GM23338 (cell line): ENCODE measurements at regions not wholly inside any gene's neighbourhood (a gene's known extent, or its start where the extent isn't known, plus 50 kb on each side); places are given as distances from the start of the nearest gene placed in this dataset.

ENCODE experiments used
- ATAC-seq: fragments of 200-7000 bp; cut with Tn5 transposase; 3 replicates; pipeline ENCODE4 v1.9.1; 2020
- DNase-seq: peaks from one replicate; pipeline ENCODE4 v3.0.0-alpha.2; 2015; ENCODE audit warnings: low spot score
- H2AFZ ChIP-seq: fragments of 200-600 bp; sonication (generic); 2 replicates; pipeline ENCODE4 v1.8.0; 2016; ENCODE audit warnings: antibody characterized with exemption, mild to moderate bottlenecking, moderate library complexity
- H3F3A ChIP-seq: fragments of 200-600 bp; sonication (generic); replicated peaks from 2 replicates; pipeline ENCODE4 v1.8.0; 2017; ENCODE audit warnings: antibody characterized with exemption, mixed run types, low read depth
- H3K27ac ChIP-seq: fragments of 200-600 bp; sonication (generic); 2 replicates; pipeline ENCODE4 v1.6.1; 2016; ENCODE audit warnings: low read depth
- H3K27me3 ChIP-seq: fragments of 200-600 bp; sonication (generic); 2 replicates; pipeline ENCODE4 v1.8.0; 2016; ENCODE audit warnings: mild to moderate bottlenecking, mixed run types, moderate library complexity; ENCODE audit not compliant: insufficient read depth
- H3K36me3 ChIP-seq: fragments of 200-600 bp; sonication (generic); 2 replicates; pipeline ENCODE4 v1.8.0; 2016; ENCODE audit warnings: mild to moderate bottlenecking; ENCODE audit not compliant: insufficient read depth
- H3K4me1 ChIP-seq: fragments of 200-600 bp; sonication (generic); 2 replicates; pipeline ENCODE4 v1.8.0; 2016; ENCODE audit warnings: mild to moderate bottlenecking, moderate library complexity; ENCODE audit not compliant: insufficient read depth
- H3K4me2 ChIP-seq: fragments of 200-600 bp; sonication (generic); 2 replicates; pipeline ENCODE4 v1.7.1; 2017; ENCODE audit warnings: mixed run types
- H3K4me3 ChIP-seq: fragments of 200-600 bp; sonication (generic); 2 replicates; pipeline ENCODE4 v1.6.1; 2016; ENCODE audit warnings: mixed run types
- H3K79me2 ChIP-seq: fragments of 200-600 bp; sonication (generic); replicated peaks from 2 replicates; pipeline ENCODE4 v1.8.0; 2017; ENCODE audit warnings: mild to moderate bottlenecking; ENCODE audit not compliant: insufficient read depth
- H3K9me2 ChIP-seq: fragments of 200-600 bp; sonication (generic); 2 replicates; pipeline ENCODE4 v1.8.0; 2017; ENCODE audit not compliant: insufficient read depth
- H4K20me1 ChIP-seq: fragments of 200-600 bp; sonication (generic); replicated peaks from 2 replicates; pipeline ENCODE4 v1.8.0; 2017; ENCODE audit warnings: mild to moderate bottlenecking; ENCODE audit not compliant: insufficient read depth
- H3K27ac Mint-ChIP-seq: 2 replicates; pipeline ENCODE4 v1.8.0; 2020; ENCODE audit warnings: inconsistent platforms, mild to moderate bottlenecking, moderate library complexity, mixed read lengths
- H3K27me3 Mint-ChIP-seq: 3 replicates; pipeline ENCODE4 v1.8.0; 2022; ENCODE audit warnings: low read depth, mild to moderate bottlenecking, moderate library complexity, mixed read lengths, inconsistent platforms; ENCODE audit not compliant: insufficient read depth, poor library complexity
- H3K36me3 Mint-ChIP-seq: 3 replicates; pipeline ENCODE4 v1.8.0; 2021; ENCODE audit warnings: low read depth, mild to moderate bottlenecking, inconsistent platforms, moderate library complexity, mixed read lengths
- H3K4me1 Mint-ChIP-seq: 3 replicates; pipeline ENCODE4 v1.8.0; 2020; ENCODE audit warnings: mild to moderate bottlenecking, inconsistent platforms, mixed read lengths
- H3K4me3 Mint-ChIP-seq: 3 replicates; pipeline ENCODE4 v1.8.0; 2021; ENCODE audit warnings: moderate library complexity, mild to moderate bottlenecking, inconsistent platforms, mixed read lengths
- H3K9me3 Mint-ChIP-seq: 3 replicates; pipeline ENCODE4 v1.8.0; 2020; ENCODE audit warnings: moderate library complexity, mild to moderate bottlenecking, inconsistent platforms, mixed read lengths
- EZH2phosphoT487 ChIP-seq: fragments of 200-600 bp; sonication (generic); IDR thresholded peaks from one replicate; pipeline ENCODE4 v1.8.1; 2018; ENCODE audit warnings: antibody characterized with exemption; ENCODE audit not compliant: unreplicated experiment
- JUNB ChIP-seq: IDR thresholded peaks from one replicate; pipeline ENCODE4 v1.6.1; 2016; ENCODE audit warnings: antibody characterized with exemption; ENCODE audit not compliant: unreplicated experiment
- NANOG ChIP-seq: IDR thresholded peaks from 2 replicates; pipeline ENCODE4 v1.6.1; 2016; ENCODE audit warnings: antibody characterized with exemption, borderline replicate concordance
- ZNF114 ChIP-seq: fragments of 250-450 bp; sonication (Bioruptor Pico); IDR thresholded peaks from 2 replicates; pipeline ENCODE4 v1.5.0; 2020; ENCODE audit warnings: mild to moderate bottlenecking, moderate library complexity
- ZNF331 ChIP-seq: fragments of 250-450 bp; sonication (Bioruptor Pico); IDR thresholded peaks from 2 replicates; pipeline ENCODE4 v1.5.0; 2020; ENCODE audit warnings: low read depth, mild to moderate bottlenecking, moderate library complexity
- ZNF462 ChIP-seq: fragments of 250-450 bp; sonication (Bioruptor Pico); IDR thresholded peaks from 2 replicates; pipeline ENCODE4 v1.5.0; 2020; ENCODE audit warnings: mild to moderate bottlenecking, moderate library complexity

DNA sequence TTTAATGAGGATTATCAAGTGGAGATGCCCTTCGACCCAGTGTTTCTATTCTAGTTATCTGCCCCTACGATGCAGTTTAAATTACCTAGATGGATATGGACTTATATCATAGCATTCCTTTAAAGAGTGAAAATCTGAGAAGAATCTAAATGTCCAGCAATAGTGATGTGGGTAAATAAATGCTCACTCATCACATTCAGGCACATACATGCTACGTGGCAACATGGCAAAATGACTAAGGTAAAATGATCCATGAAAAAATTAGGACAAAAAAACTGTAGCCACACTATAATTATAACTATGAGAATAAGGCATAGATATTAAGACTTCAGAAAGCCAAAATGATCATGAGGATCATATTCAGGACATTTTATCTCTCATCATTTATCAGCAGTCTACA lies 82.4 kb upstream of the PDE1C start (continued):
- no peak for TF ChIP-seq ZNF462 (CRISPR knock-in tag)
- no peak for TF ChIP-seq EZH2phosphoT487
- no peak for TF ChIP-seq ZNF114 (CRISPR knock-in tag)
- no peak for TF ChIP-seq JUNB
- no peak for TF ChIP-seq ZNF331 (CRISPR knock-in tag)

DNA sequence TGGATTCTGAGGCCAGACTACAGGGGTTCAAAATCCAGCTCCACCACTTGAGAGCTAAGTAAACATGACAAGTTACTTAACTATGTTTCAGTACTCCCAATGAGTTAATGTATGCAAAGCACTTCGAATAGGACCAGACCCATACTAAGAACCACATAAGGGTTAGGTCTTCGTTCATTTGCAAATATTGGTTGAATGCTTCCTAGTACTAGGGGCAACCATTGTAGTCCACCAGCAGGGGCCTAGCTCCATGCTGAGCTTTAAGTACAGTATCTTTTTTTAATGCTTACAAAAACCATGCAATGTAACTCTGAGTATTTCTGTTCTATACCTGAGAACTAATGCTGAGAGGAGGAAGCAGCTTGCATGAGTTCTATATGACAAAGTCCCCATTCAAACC lies 80.4 kb upstream of the PDE1C start:
- TF ChIP-seq ZNF114 (CRISPR knock-in tag) (no peak), NANOG (peak; percentile 14; the same call in 1 of the 2 replicates)
- Histone ChIP-seq H4K20me1 (no peaks in the 10 kb centered on the region), H3K4me2 (peak overlapping the region; percentile 9; the same call in 1 of the 2 replicates), H3K36me3 (no peaks in the 10 kb centered on the region; the same call in 1 of the 2 replicates), H3K9me2 (no peaks in the 10 kb centered on the region), H3F3A (no peaks in the 10 kb centered on the region), H3K79me2 (no peaks in the 10 kb centered on the region), H3K27ac (no peak overlapping the region), H3K4me1 (no peaks in the 10 kb centered on the region; the same call in 1 of the 2 replicates), H3K27me3 (no peaks in the 10 kb centered on the region), H3K4me3 (no peak overlapping the region), H2AFZ (no peak overlapping the region)
- ATAC-seq, result peak; percentile 84
- DNase-seq, result peak; percentile 22
- Mint-ChIP-seq H3K36me3 (peaks cover 7% of the 10 kb centered on the region; the same call in 2 of the 3 replicates), H3K4me3 (no peak overlapping the region), H3K27me3 (peaks cover 6% of the 10 kb centered on the region), H3K9me3 (peaks cover 8% of the 10 kb centered on the region; the same call in 2 of the 3 replicates), H3K27ac (no peak overlapping the region), H3K4me1 (peaks cover 9% of the 10 kb centered on the region)
